ENCODE measurements at regions not wholly inside any gene's neighbourhood (a gene's known extent, or its start where the extent isn't known, plus 50 kb on each side); places are given as distances from the start of the nearest gene placed in this dataset.

- ChIA-PET CTCF (no interaction called here), POLR2A (no interaction called here)
- no peak overlapping the region for H3K27ac Mint-ChIP-seq
- H3K27me3 Mint-ChIP-seq, result peaks cover 2% of the 10 kb centered on the region
- no peaks in the 10 kb centered on the region for H3K4me1 Mint-ChIP-seq
- DNase-seq, result no peak
- no peaks in the 10 kb centered on the region for H3K9me3 Mint-ChIP-seq
- no peak overlapping the region for H3K4me3 Mint-ChIP-seq
- H3K36me3 Mint-ChIP-seq (ENCODE audit: low read depth), result no peaks in the 10 kb centered on the region
These were observed 103.4 kb upstream of the COL21A1 start for GRCh38 chr6:56350628-56351260.

- CTCF ChIA-PET, result interaction anchor here (0.7 kb wide), 1 partner anchor 35 kb away, joined by 5 read pairs; no protein-coding TSS in a partner anchor
- H3K9me3 Mint-ChIP-seq, result no peaks in the 10 kb centered on the region
- no peaks in the 10 kb centered on the region for H3K4me1 Mint-ChIP-seq
- H3K4me3 Mint-ChIP-seq, result no peak overlapping the region
- POLR2A ChIA-PET, result no interaction called here
- H3K27me3 Mint-ChIP-seq, result peaks cover 2% of the 10 kb centered on the region
- no peak for DNase-seq
- H3K36me3 Mint-ChIP-seq (ENCODE audit: low read depth), result no peaks in the 10 kb centered on the region
- H3K27ac Mint-ChIP-seq, result no peak overlapping the region
These were observed 101.8 kb upstream of the COL21A1 start for GRCh38 chr6:56349194-56349593.

GRCh38 chr6:56348578-56348977, 101.2 kb upstream of the COL21A1 start:
- Mint-ChIP-seq H3K27me3 (peaks cover 2% of the 10 kb centered on the region), H3K9me3 (no peaks in the 10 kb centered on the region), H3K36me3 (ENCODE audit: low read depth) (no peaks in the 10 kb centered on the region), H3K4me1 (no peaks in the 10 kb centered on the region), H3K4me3 (no peak overlapping the region), H3K27ac (no peak overlapping the region)
- ChIA-PET POLR2A (no interaction called here), CTCF (no interaction called here)
- no peak for DNase-seq

GRCh38 chr6:56347526-56347925, 100.1 kb upstream of the COL21A1 start:
- H3K4me1 Mint-ChIP-seq, result no peaks in the 10 kb centered on the region
- ChIA-PET POLR2A (no interaction called here), CTCF (no interaction called here)
- no peaks in the 10 kb centered on the region for H3K36me3 Mint-ChIP-seq (ENCODE audit: low read depth)
- no peaks in the 10 kb centered on the region for H3K9me3 Mint-ChIP-seq
- DNase-seq, result no peak
- no peak overlapping the region for H3K27ac Mint-ChIP-seq
- H3K27me3 Mint-ChIP-seq, result peaks cover 2% of the 10 kb centered on the region
- no peak overlapping the region for H3K4me3 Mint-ChIP-seq

- no peak overlapping the region for H3K27ac Mint-ChIP-seq
- no peaks in the 10 kb centered on the region for H3K9me3 Mint-ChIP-seq
- DNase-seq, result no peak
- ChIA-PET CTCF (no interaction called here), POLR2A (no interaction called here)
- H3K4me1 Mint-ChIP-seq, result no peaks in the 10 kb centered on the region
- H3K36me3 Mint-ChIP-seq (ENCODE audit: low read depth), result no peaks in the 10 kb centered on the region
- H3K27me3 Mint-ChIP-seq, result peaks cover 2% of the 10 kb centered on the region
- no peak overlapping the region for H3K4me3 Mint-ChIP-seq
These were observed 99.6 kb upstream of the COL21A1 start for GRCh38 chr6:56346958-56347357.

- Mint-ChIP-seq H3K9me3 (no peaks in the 10 kb centered on the region), H3K4me3 (no peak overlapping the region), H3K27ac (no peak overlapping the region), H3K27me3 (peaks cover 2% of the 10 kb centered on the region), H3K4me1 (no peaks in the 10 kb centered on the region), H3K36me3 (ENCODE audit: low read depth) (no peaks in the 10 kb centered on the region)
- DNase-seq, result no peak
- ChIA-PET CTCF (no interaction called here), POLR2A (interaction anchor here (0.6 kb wide), 1 partner anchor 49 kb away, joined by 3 read pairs; no protein-coding TSS in a partner anchor)
These were observed 98.1 kb upstream of the COL21A1 start for GRCh38 chr6:56345376-56345995.

- H3K27ac Mint-ChIP-seq, result no peak overlapping the region
- peaks cover 2% of the 10 kb centered on the region for H3K27me3 Mint-ChIP-seq
- DNase-seq, result no peak
- ChIA-PET CTCF (no interaction called here), POLR2A (no interaction called here)
- H3K36me3 Mint-ChIP-seq (ENCODE audit: low read depth), result no peaks in the 10 kb centered on the region
- H3K4me3 Mint-ChIP-seq, result no peak overlapping the region
- no peaks in the 10 kb centered on the region for H3K4me1 Mint-ChIP-seq
- H3K9me3 Mint-ChIP-seq, result no peaks in the 10 kb centered on the region
These were observed 95.9 kb upstream of the COL21A1 start for GRCh38 chr6:56343295-56343694.

GRCh38 chr6:56339524-56339923, 92.1 kb upstream of the COL21A1 start:
- ChIA-PET CTCF (interaction anchor here (0.7 kb wide), 1 partner anchor 234 kb away, joined by 3 read pairs; no protein-coding TSS in a partner anchor), POLR2A (no interaction called here)
- H3K4me1 Mint-ChIP-seq, result no peaks in the 10 kb centered on the region
- DNase-seq, result no peak
- H3K36me3 Mint-ChIP-seq (ENCODE audit: low read depth), result no peaks in the 10 kb centered on the region
- no peaks in the 10 kb centered on the region for H3K9me3 Mint-ChIP-seq
- no peak overlapping the region for H3K27ac Mint-ChIP-seq
- no peaks in the 10 kb centered on the region for H3K27me3 Mint-ChIP-seq
- H3K4me3 Mint-ChIP-seq, result no peak overlapping the region

- Mint-ChIP-seq H3K27ac (no peak overlapping the region), H3K4me1 (no peaks in the 10 kb centered on the region), H3K9me3 (no peaks in the 10 kb centered on the region), H3K4me3 (no peak overlapping the region), H3K36me3 (ENCODE audit: low read depth) (no peaks in the 10 kb centered on the region), H3K27me3 (no peaks in the 10 kb centered on the region)
- CTCF ChIA-PET, result no interaction called here
- no peak for DNase-seq
- POLR2A ChIA-PET, result no interaction called here
These were observed 88.3 kb upstream of the COL21A1 start for GRCh38 chr6:56335726-56336125.

- ChIA-PET CTCF (no interaction called here), POLR2A (no interaction called here)
- no peak overlapping the region for H3K4me3 Mint-ChIP-seq
- no peaks in the 10 kb centered on the region for H3K27me3 Mint-ChIP-seq
- no peak overlapping the region for H3K27ac Mint-ChIP-seq
- no peaks in the 10 kb centered on the region for H3K9me3 Mint-ChIP-seq
- no peaks in the 10 kb centered on the region for H3K36me3 Mint-ChIP-seq (ENCODE audit: low read depth)
- no peaks in the 10 kb centered on the region for H3K4me1 Mint-ChIP-seq
- no peak for DNase-seq
These were observed 87.6 kb upstream of the COL21A1 start for GRCh38 chr6:56334937-56335336.

- no peaks in the 10 kb centered on the region for H3K4me1 Mint-ChIP-seq
- CTCF ChIA-PET, result no interaction called here
These were observed 82.1 kb upstream of the COL21A1 start for GRCh38 chr6:56329271-56330050.

GRCh38 chr6:56328728-56329090, 81.3 kb upstream of the COL21A1 start:
- peaks cover 4% of the 10 kb centered on the region for H3K27me3 Mint-ChIP-seq
- no peak overlapping the region for H3K27ac Mint-ChIP-seq
- no peak overlapping the region for H3K4me3 Mint-ChIP-seq
- no peaks in the 10 kb centered on the region for H3K36me3 Mint-ChIP-seq (ENCODE audit: low read depth)
- no peak for DNase-seq
- no peaks in the 10 kb centered on the region for H3K4me1 Mint-ChIP-seq
- ChIA-PET POLR2A (no interaction called here), CTCF (no interaction called here)
- H3K9me3 Mint-ChIP-seq, result no peaks in the 10 kb centered on the region

More at GRCh38 chr6:56329271-56330050, 82.1 kb upstream of the COL21A1 start:
- H3K27ac Mint-ChIP-seq, result no peak overlapping the region
- H3K9me3 Mint-ChIP-seq, result no peaks in the 10 kb centered on the region
- no peak for DNase-seq
- H3K27me3 Mint-ChIP-seq, result peaks cover 4% of the 10 kb centered on the region
- H3K4me3 Mint-ChIP-seq, result no peak overlapping the region
- POLR2A ChIA-PET, result no interaction called here
- no peaks in the 10 kb centered on the region for H3K36me3 Mint-ChIP-seq (ENCODE audit: low read depth)

GRCh38 chr6:56327946-56328727, 80.8 kb upstream of the COL21A1 start:
- Mint-ChIP-seq H3K4me1 (no peaks in the 10 kb centered on the region), H3K36me3 (ENCODE audit: low read depth) (no peaks in the 10 kb centered on the region), H3K9me3 (no peaks in the 10 kb centered on the region), H3K27ac (no peak overlapping the region), H3K4me3 (no peak overlapping the region), H3K27me3 (peaks cover 4% of the 10 kb centered on the region)
- DNase-seq, result no peak
- ChIA-PET POLR2A (no interaction called here), CTCF (no interaction called here)

Measured in activated CD4-positive, alpha-beta T cell treated with anti-CD3 and anti-CD28 coated beads, Interleukin-2, amount 10 ng/mL, durations not matched to agents 7 days and 5 days (primary cell).